H9 (cell line): ENCODE measurements at regions not wholly inside any gene's neighbourhood (a gene's known extent, or its start where the extent isn't known, plus 50 kb on each side); places are given as distances from the start of the nearest gene placed in this dataset.

Source experiments
- DNase-seq: peaks from one replicate; pipeline ENCODE4 v3.0.0-alpha.2; 2017
- H2AFZ ChIP-seq: one replicate; pipeline ENCODE4 v1.6.1; 2013; ENCODE audit warnings: mild to moderate bottlenecking, low read length, control low read depth, moderate library complexity
- H2AK5ac ChIP-seq: 2 replicates; pipeline ENCODE4 v1.6.1; 2013; ENCODE audit warnings: low read length, control low read depth, mixed read lengths; ENCODE audit not compliant: insufficient read length
- H2BK120ac ChIP-seq: one replicate; pipeline ENCODE4 v1.6.1; 2013; ENCODE audit warnings: low read depth, mild to moderate bottlenecking, low read length, control low read depth, inconsistent platforms; ENCODE audit not compliant: poor library complexity, severe bottlenecking
- H2BK12ac ChIP-seq: 2 replicates; pipeline ENCODE4 v1.6.1; 2013; ENCODE audit warnings: low read length, control low read depth, mixed read lengths, low read depth; ENCODE audit not compliant: insufficient read length
- H2BK15ac ChIP-seq: 2 replicates; pipeline ENCODE4 v1.6.1; 2013; ENCODE audit warnings: low read depth, low read length, control low read depth
- H2BK20ac ChIP-seq: one replicate; pipeline ENCODE4 v1.6.1; 2013; ENCODE audit warnings: low read depth, mild to moderate bottlenecking, low read length, control low read depth, inconsistent platforms; ENCODE audit not compliant: poor library complexity, severe bottlenecking
- H2BK5ac ChIP-seq: 2 replicates; pipeline ENCODE4 v1.6.1; 2013; ENCODE audit warnings: low read length, control low read depth, mixed read lengths; ENCODE audit not compliant: insufficient read length
- H3K14ac ChIP-seq: 2 replicates; pipeline ENCODE4 v1.6.1; 2013; ENCODE audit warnings: low read length, control low read depth; ENCODE audit not compliant: insufficient read depth
- H3K18ac ChIP-seq: 2 replicates; pipeline ENCODE4 v1.6.1; 2013; ENCODE audit warnings: low read depth, mild to moderate bottlenecking, mixed read lengths, low read length, control low read depth; ENCODE audit not compliant: insufficient read length
- H3K23ac ChIP-seq: 2 replicates; pipeline ENCODE4 v1.6.1; 2013; ENCODE audit warnings: low read length, control low read depth, mixed read lengths, low read depth; ENCODE audit not compliant: insufficient read length
- H3K23me2 ChIP-seq: 2 replicates; pipeline ENCODE4 v1.6.1; 2013; ENCODE audit warnings: low read depth, mild to moderate bottlenecking, mixed read lengths, low read length, control low read depth; ENCODE audit not compliant: insufficient read length, poor library complexity, severe bottlenecking
- H3K27ac ChIP-seq: 2 replicates; pipeline ENCODE4 v1.5.1; 2013; ENCODE audit warnings: low read length, control low read depth, mixed read lengths, low read depth; ENCODE audit not compliant: insufficient read length
- H3K27me3 ChIP-seq: 2 replicates; pipeline ENCODE4 v1.6.1; 2013; ENCODE audit warnings: low read length, control low read depth, inconsistent platforms; ENCODE audit not compliant: insufficient read depth
- H3K4ac ChIP-seq: 2 replicates; pipeline ENCODE4 v1.6.1; 2013; ENCODE audit warnings: low read depth, mild to moderate bottlenecking, control low read depth, inconsistent platforms, low read length, moderate library complexity
- H3K4me1 ChIP-seq: 2 replicates; pipeline ENCODE4 v1.6.1; 2013; ENCODE audit warnings: low read length, control low read depth, inconsistent platforms; ENCODE audit not compliant: insufficient read depth
- H3K4me2 ChIP-seq: 2 replicates; pipeline ENCODE4 v1.6.1; 2013; ENCODE audit warnings: low read length, control low read depth, mixed read lengths; ENCODE audit not compliant: insufficient read length, insufficient read depth
- H3K56ac ChIP-seq: 2 replicates; pipeline ENCODE4 v1.6.1; 2013; ENCODE audit warnings: low read depth, mild to moderate bottlenecking, mixed read lengths, low read length, control low read depth; ENCODE audit not compliant: insufficient read length
- H3K79me1 ChIP-seq: 2 replicates; pipeline ENCODE4 v1.6.1; 2013; ENCODE audit warnings: low read depth, mild to moderate bottlenecking, moderate library complexity, low read length, control low read depth, inconsistent platforms; ENCODE audit not compliant: insufficient read depth, poor library complexity, severe bottlenecking
- H3K79me2 ChIP-seq: 2 replicates; pipeline ENCODE4 v1.6.1; 2013; ENCODE audit warnings: low read length, control low read depth, inconsistent platforms; ENCODE audit not compliant: insufficient read depth
- H3K9ac ChIP-seq: 2 replicates; pipeline ENCODE4 v1.6.1; 2013; ENCODE audit warnings: low read length, control low read depth, mixed read lengths; ENCODE audit not compliant: insufficient read length; ENCODE audit errors: extremely low read depth
- H3K9me3 ChIP-seq: one replicate; pipeline ENCODE4 v1.6.1; 2013; ENCODE audit warnings: low read depth, low read length, inconsistent platforms; ENCODE audit not compliant: control insufficient read depth
- H3T11ph ChIP-seq: one replicate; pipeline ENCODE4 v1.6.1; 2013; ENCODE audit warnings: mild to moderate bottlenecking, low read length, control low read depth, inconsistent platforms
- H4K20me1 ChIP-seq: one replicate; pipeline ENCODE4 v1.6.1; 2013; ENCODE audit not compliant: control insufficient read depth, insufficient read length, insufficient read depth
- H4K5ac ChIP-seq: 2 replicates; pipeline ENCODE4 v1.6.1; 2013; ENCODE audit warnings: low read depth, mild to moderate bottlenecking, mixed read lengths, low read length, control low read depth; ENCODE audit not compliant: insufficient read length
- H4K8ac ChIP-seq: replicated peaks from 2 replicates; pipeline ENCODE4 v1.6.1; 2013; ENCODE audit warnings: low read length, control low read depth, mixed read lengths, low read depth; ENCODE audit not compliant: insufficient read length
- H4K91ac ChIP-seq: 2 replicates; pipeline ENCODE4 v1.6.1; 2013; ENCODE audit warnings: low read depth, mild to moderate bottlenecking, moderate library complexity, mixed read lengths, low read length, control low read depth; ENCODE audit not compliant: insufficient read length
- H3K27ac Mint-ChIP-seq, 3 experiments: 2 replicates in 2 of 3; 3 replicates in 1 of 3; pipeline ENCODE4 v1.8.0; 2020 to 2021; ENCODE audit warnings: mixed read lengths in 3 of 3, mild to moderate bottlenecking in 1 of 3, moderate library complexity in 1 of 3
- H3K27me3 Mint-ChIP-seq: 2 replicates; pipeline ENCODE4 v1.8.0; 2021; ENCODE audit warnings: low read depth, mild to moderate bottlenecking, moderate library complexity, mixed read lengths
- H3K36me3 Mint-ChIP-seq, 3 experiments: 2 replicates in 2 of 3; 3 replicates in 1 of 3; pipeline ENCODE4 v1.8.0; 2020 to 2021; ENCODE audit warnings: low read depth in 3 of 3, mixed read lengths in 3 of 3; ENCODE audit not compliant: insufficient read depth in 1 of 3
- H3K4me1 Mint-ChIP-seq, 2 experiments: 2 replicates each; pipeline ENCODE4 v1.8.0; 2020; ENCODE audit warnings: mixed read lengths in 2 of 2
- H3K4me3 Mint-ChIP-seq, 2 experiments: 2 replicates in 1 of 2; 3 replicates in 1 of 2; pipeline ENCODE4 v1.8.0; 2020 to 2021; ENCODE audit warnings: mild to moderate bottlenecking in 2 of 2, mixed read lengths in 2 of 2, moderate library complexity in 1 of 2
- H3K9me3 Mint-ChIP-seq, 2 experiments: 2 replicates in 1 of 2; 3 replicates in 1 of 2; pipeline ENCODE4 v1.8.0; 2020; ENCODE audit warnings: mild to moderate bottlenecking in 2 of 2, mixed read lengths in 2 of 2, moderate library complexity in 1 of 2
- CTCF ChIP-seq: fragments of 200-600 bp; sonication (generic); conservative IDR thresholded peaks from 3 replicates; pipeline ENCODE4 v1.8.0; 2021; ENCODE audit warnings: antibody characterized with exemption, mild to moderate bottlenecking
- WGBS: extraction: QIAGEN DNeasy Blood & Tissue Kit; methylation state at CpG from one replicate; pipeline ENCODE4 v1.1.7; 2013; ENCODE audit warnings: missing lambda C conversion rate, low lambda C conversion rate, mixed read lengths; ENCODE audit not compliant: insufficient read length; ENCODE audit errors: extremely low coverage; 5-methylcytosine and 5-hydroxymethylcytosine counted together

- no peak overlapping the region for H3K23ac ChIP-seq
- H3T11ph ChIP-seq = no peak overlapping the region
- H3K9me3 Mint-ChIP-seq = peaks cover 6% of the 10 kb centered on the region in 2 experiments
- H3K4me2 ChIP-seq = no peak overlapping the region
- H2AFZ ChIP-seq = no peak overlapping the region
- no peak overlapping the region for H2AK5ac ChIP-seq
- no peaks in the 10 kb centered on the region for H4K20me1 ChIP-seq
- H3K79me1 ChIP-seq = no peaks in the 10 kb centered on the region
- H3K9ac ChIP-seq = no peak overlapping the region
- DNase-seq = no peak
- H3K4me3 Mint-ChIP-seq = no peak overlapping the region
- H3K4ac ChIP-seq = no peak overlapping the region
- no peaks in the 10 kb centered on the region for H3K23me2 ChIP-seq
- no CpG with 5 or more reads among the region's 10 CpGs for WGBS
- no peak overlapping the region for H2BK15ac ChIP-seq
- no peak overlapping the region for H2BK20ac ChIP-seq
- H3K36me3 Mint-ChIP-seq = peaks cover 2 to 14% (median 6%) of the 10 kb centered on the region in 3 experiments; a peak in 6 of 7 replicates
- no peak overlapping the region for H2BK5ac ChIP-seq
- no peak overlapping the region for H3K27ac ChIP-seq
- H3K14ac ChIP-seq = no peak overlapping the region
- peaks cover 0 to 4% of the 10 kb centered on the region in 2 experiments; a peak in 1 of 4 replicates for H3K4me1 Mint-ChIP-seq
- H4K8ac ChIP-seq = no peak overlapping the region
- no peak overlapping the region for H3K27ac Mint-ChIP-seq
- H3K18ac ChIP-seq = no peak overlapping the region
- H4K91ac ChIP-seq = no peak overlapping the region
- H4K5ac ChIP-seq = no peak overlapping the region
- no peak overlapping the region for H3K56ac ChIP-seq
- no peaks in the 10 kb centered on the region for H3K79me2 ChIP-seq
- TF ChIP-seq CTCF = no peak
- H2BK120ac ChIP-seq = no peak overlapping the region
- H2BK12ac ChIP-seq = no peak overlapping the region
- no peaks in the 10 kb centered on the region for H3K27me3 Mint-ChIP-seq
- no peaks in the 10 kb centered on the region for H3K9me3 ChIP-seq
- H3K4me1 ChIP-seq = no peaks in the 10 kb centered on the region
- no peaks in the 10 kb centered on the region for H3K27me3 ChIP-seq
Measured at GRCh38 chr10:21030091-21030490, 133.0 kb upstream of the NEBL start.
